ENCODE measurements at regions not wholly inside any gene's neighbourhood (a gene's known extent, or its start where the extent isn't known, plus 50 kb on each side); places are given as distances from the start of the nearest gene placed in this dataset.

- no peak for TF ChIP-seq CTCF (IDR thresholded peaks at IDR 0.05; ENCODE audit: control extremely low read depth, extremely low read depth)
- Histone ChIP-seq H3K4me3 (no peak overlapping the region), H3K27me3 (ENCODE audit: control insufficient read depth in 3 of 3, insufficient read depth in 3 of 3, low read length in 2 of 3) (no peaks in the 10 kb centered on the region), H3K27ac (ENCODE audit: low read depth in 1 of 2, low read length in 1 of 2) (no peak overlapping the region), H3K4me1 (ENCODE audit: control insufficient read depth in 5 of 5, insufficient read depth in 5 of 5, low read length in 5 of 5) (peaks cover 0 to 3% (median 0%) of the 10 kb centered on the region in 5 donors), H3K9ac (ENCODE audit: insufficient read depth in 1 of 2, low read length in 2 of 2) (no peak overlapping the region), H3K9me3 (ENCODE audit: control insufficient read depth in 4 of 4, insufficient read depth in 3 of 4, low read length in 3 of 4) (peaks cover 0 to 4% (median under 1%) of the 10 kb centered on the region in 4 donors), H3K36me3 (ENCODE audit: control insufficient read depth in 4 of 4, insufficient read depth in 4 of 4, low read length in 4 of 4) (peaks cover 0 to 1% (median 0%) of the 10 kb centered on the region in 4 donors)
- WGBS, 2 donors, result 88 to 94% methylated on average over 4 of the region's 4 CpGs
- ATAC-seq (ENCODE audit: insufficient read depth, low FRiP score) (no peak), DNase-seq (no peak)
Measured at GRCh38 chr6:27023664-27024063, 223.8 kb upstream of the PRSS16 start.

GRCh38 chr6:27025351-27025750, 222.2 kb upstream of the PRSS16 start:
- no peak overlapping the region for H3K4me3 ChIP-seq
- peaks cover 0 to 1% (median 0%) of the 10 kb centered on the region in 4 donors for H3K36me3 ChIP-seq (ENCODE audit: control insufficient read depth in 4 of 4, insufficient read depth in 4 of 4, low read length in 4 of 4)
- no peaks in the 10 kb centered on the region for H3K27me3 ChIP-seq (ENCODE audit: control insufficient read depth in 3 of 3, insufficient read depth in 3 of 3, low read length in 2 of 3)
- H3K9me3 ChIP-seq (ENCODE audit: control insufficient read depth in 4 of 4, insufficient read depth in 3 of 4, low read length in 3 of 4), result peaks cover 0 to 4% (median 0%) of the 10 kb centered on the region in 4 donors
- H3K9ac ChIP-seq (ENCODE audit: insufficient read depth in 1 of 2, low read length in 2 of 2), result no peak overlapping the region
- no peak for ATAC-seq (ENCODE audit: insufficient read depth, low FRiP score)
- H3K4me1 ChIP-seq (ENCODE audit: control insufficient read depth in 5 of 5, insufficient read depth in 5 of 5, low read length in 5 of 5), result peaks cover 0 to 2% (median 0%) of the 10 kb centered on the region in 5 donors
- TF ChIP-seq CTCF (IDR thresholded peaks at IDR 0.05; ENCODE audit: control extremely low read depth, extremely low read depth), result no peak
- 87 to 91% methylated on average over 1 of the region's 1 CpG for WGBS, 2 donors
- H3K27ac ChIP-seq (ENCODE audit: low read depth in 1 of 2, low read length in 1 of 2), result no peak overlapping the region
- no peak for DNase-seq

GRCh38 chr6:27026361-27026760, 221.1 kb upstream of the PRSS16 start:
- 90 to 92% methylated on average over 1 of the region's 1 CpG for WGBS, 2 donors
- no peak for TF ChIP-seq CTCF (IDR thresholded peaks at IDR 0.05; ENCODE audit: control extremely low read depth, extremely low read depth)
- Histone ChIP-seq H3K27me3 (ENCODE audit: control insufficient read depth in 3 of 3, insufficient read depth in 3 of 3, low read length in 2 of 3) (no peaks in the 10 kb centered on the region), H3K9me3 (ENCODE audit: control insufficient read depth in 4 of 4, insufficient read depth in 3 of 4, low read length in 3 of 4) (peaks cover 0 to 4% (median 0%) of the 10 kb centered on the region in 4 donors), H3K9ac (ENCODE audit: insufficient read depth in 1 of 2, low read length in 2 of 2) (no peak overlapping the region), H3K4me1 (ENCODE audit: control insufficient read depth in 5 of 5, insufficient read depth in 5 of 5, low read length in 5 of 5) (no peaks in the 10 kb centered on the region), H3K36me3 (ENCODE audit: control insufficient read depth in 4 of 4, insufficient read depth in 4 of 4, low read length in 4 of 4) (peaks cover 0 to 1% (median 0%) of the 10 kb centered on the region in 4 donors), H3K27ac (ENCODE audit: low read depth in 1 of 2, low read length in 1 of 2) (no peak overlapping the region), H3K4me3 (no peak overlapping the region)
- no peak for ATAC-seq (ENCODE audit: insufficient read depth, low FRiP score)
- DNase-seq, result no peak

GRCh38 chr6:27031302-27031701, 216.2 kb upstream of the PRSS16 start:
- Histone ChIP-seq H3K27ac (ENCODE audit: low read depth in 1 of 2, low read length in 1 of 2) (no peak overlapping the region), H3K4me3 (no peak overlapping the region), H3K9ac (ENCODE audit: insufficient read depth in 1 of 2, low read length in 2 of 2) (no peak overlapping the region), H3K9me3 (ENCODE audit: control insufficient read depth in 4 of 4, insufficient read depth in 3 of 4, low read length in 3 of 4) (no peaks in the 10 kb centered on the region), H3K4me1 (ENCODE audit: control insufficient read depth in 5 of 5, insufficient read depth in 5 of 5, low read length in 5 of 5) (no peaks in the 10 kb centered on the region), H3K36me3 (ENCODE audit: control insufficient read depth in 4 of 4, insufficient read depth in 4 of 4, low read length in 4 of 4) (no peaks in the 10 kb centered on the region), H3K27me3 (ENCODE audit: control insufficient read depth in 3 of 3, insufficient read depth in 3 of 3, low read length in 2 of 3) (no peaks in the 10 kb centered on the region)
- no peak for DNase-seq
- ATAC-seq (ENCODE audit: insufficient read depth, low FRiP score), result no peak
- WGBS, 2 donors, result 92 to 100% methylated on average over 1 of the region's 1 CpG
- no peak for TF ChIP-seq CTCF (IDR thresholded peaks at IDR 0.05; ENCODE audit: control extremely low read depth, extremely low read depth)

Measured in lung (tissue), 11 donors.